ENCODE measurements at regions not wholly inside any gene's neighbourhood (a gene's known extent, or its start where the extent isn't known, plus 50 kb on each side); places are given as distances from the start of the nearest gene placed in this dataset.

DNA sequence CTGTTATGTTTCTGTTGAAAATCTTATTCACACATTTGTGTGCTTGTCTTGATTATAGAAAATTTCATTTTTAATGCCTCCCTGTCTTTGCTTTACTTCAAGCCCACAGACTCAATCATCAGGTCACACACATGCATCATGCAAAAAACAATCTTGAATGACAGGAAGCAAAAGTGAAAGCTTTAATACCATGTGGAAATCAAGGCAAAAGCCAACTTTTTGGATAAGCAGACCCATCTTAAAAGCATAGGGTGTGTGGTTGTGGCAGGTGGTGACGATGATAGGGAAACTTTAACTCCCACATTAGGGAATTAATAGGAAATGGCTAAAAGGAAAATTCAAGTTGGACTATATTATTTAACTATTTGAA is 155.9 kb upstream of the EOMES start:
- H3K4me1 ChIP-seq (ENCODE audit: control insufficient read depth, extremely low read depth, insufficient read depth, low read length): no peaks in the 10 kb centered on the region
- H3K79me2 ChIP-seq (ENCODE audit: control insufficient read depth, insufficient read depth, low read length): no peaks in the 10 kb centered on the region
- BruUV-seq (replicated peaks): no TSS peak
- H3K4me2 ChIP-seq (ENCODE audit: insufficient read depth, low read length): no peak overlapping the region
- no peak overlapping the region for H2AFZ ChIP-seq (ENCODE audit: low read depth, low read length)
- no peaks in the 10 kb centered on the region for H3K9me3 ChIP-seq (replicated peaks; ENCODE audit: control insufficient read depth, insufficient read depth, low read length)
- no peak overlapping the region for H3K9ac ChIP-seq (replicated peaks; ENCODE audit: extremely low read depth, insufficient read depth, low read length)
- dilution Hi-C loops (cut with MboI; ENCODE audit: extremely low pct_ligation_motif_present, low sequenced_read_pairs) (no loop called here), intact Hi-C loops (cut with micrococcal nuclease) (no loop called here)
- TF ChIP-seq GATA2 (IDR thresholded peaks at IDR 0.05; ENCODE audit: insufficient read depth, insufficient read length, low read depth, low read length): no peak
- TF ChIP-seq, protein P1, sequence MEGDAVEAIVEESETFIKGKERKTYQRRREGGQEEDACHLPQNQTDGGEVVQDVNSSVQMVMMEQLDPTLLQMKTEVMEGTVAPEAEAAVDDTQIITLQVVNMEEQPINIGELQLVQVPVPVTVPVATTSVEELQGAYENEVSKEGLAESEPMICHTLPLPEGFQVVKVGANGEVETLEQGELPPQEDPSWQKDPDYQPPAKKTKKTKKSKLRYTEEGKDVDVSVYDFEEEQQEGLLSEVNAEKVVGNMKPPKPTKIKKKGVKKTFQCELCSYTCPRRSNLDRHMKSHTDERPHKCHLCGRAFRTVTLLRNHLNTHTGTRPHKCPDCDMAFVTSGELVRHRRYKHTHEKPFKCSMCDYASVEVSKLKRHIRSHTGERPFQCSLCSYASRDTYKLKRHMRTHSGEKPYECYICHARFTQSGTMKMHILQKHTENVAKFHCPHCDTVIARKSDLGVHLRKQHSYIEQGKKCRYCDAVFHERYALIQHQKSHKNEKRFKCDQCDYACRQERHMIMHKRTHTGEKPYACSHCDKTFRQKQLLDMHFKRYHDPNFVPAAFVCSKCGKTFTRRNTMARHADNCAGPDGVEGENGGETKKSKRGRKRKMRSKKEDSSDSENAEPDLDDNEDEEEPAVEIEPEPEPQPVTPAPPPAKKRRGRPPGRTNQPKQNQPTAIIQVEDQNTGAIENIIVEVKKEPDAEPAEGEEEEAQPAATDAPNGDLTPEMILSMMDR (IDR thresholded peaks at IDR 0.05; ENCODE audit: extremely low read depth in 1 of 2, insufficient read depth in 1 of 2, low read depth in 1 of 2, low read length in 2 of 2): no peak
- TF ChIP-seq POLR2AphosphoS5 (IDR thresholded peaks at IDR 0.05; ENCODE audit: insufficient read depth, low read depth, low read length): no peak
- TF ChIP-seq MYC (IDR thresholded peaks at IDR 0.05; ENCODE audit: low read depth, low read length): no peak
- TF ChIP-seq FOS (IDR thresholded peaks at IDR 0.05; ENCODE audit: borderline replicate concordance, insufficient read depth, low read length): no peak
- no peak for TF ChIP-seq JUN (IDR thresholded peaks at IDR 0.05; ENCODE audit: borderline replicate concordance, insufficient read depth, insufficient read length, low read depth)
- TF ChIP-seq, protein P2, sequence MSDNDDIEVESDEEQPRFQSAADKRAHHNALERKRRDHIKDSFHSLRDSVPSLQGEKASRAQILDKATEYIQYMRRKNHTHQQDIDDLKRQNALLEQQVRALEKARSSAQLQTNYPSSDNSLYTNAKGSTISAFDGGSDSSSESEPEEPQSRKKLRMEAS (IDR thresholded peaks at IDR 0.05; ENCODE audit: insufficient read depth, insufficient read length): no peak
- TF ChIP-seq POLR2A (IDR thresholded peaks at IDR 0.05; ENCODE audit: low read depth, low read length): no peak
- no peak for TF ChIP-seq EZH2 (IDR thresholded peaks at IDR 0.05; ENCODE audit: borderline replicate concordance, low read depth, low read length, severe bottlenecking)
- H3K36me3 ChIP-seq (ENCODE audit: control insufficient read depth in 2 of 2, extremely low read depth in 1 of 2, insufficient read depth in 2 of 2, low read length in 2 of 2): no peaks in the 10 kb centered on the region
- FAIRE-seq: no peak
- ChIA-PET POLR2A (no interaction called here), CTCF (no interaction called here)
- H3K4me3 ChIP-seq (replicated peaks in 1 of 3; ENCODE audit: insufficient read depth in 1 of 3, low read depth in 1 of 3, low read length in 3 of 3): no peak overlapping the region
- no peak for DNase-seq (ENCODE audit: low read depth, low spot score)
- H3K27ac ChIP-seq (ENCODE audit: insufficient read depth, low read depth, low read length): no peak overlapping the region
- no peaks in the 10 kb centered on the region for H3K27me3 ChIP-seq (ENCODE audit: control insufficient read depth in 2 of 2, insufficient read depth in 2 of 2, low read length in 2 of 2)
- no peaks in the 10 kb centered on the region for H4K20me1 ChIP-seq (replicated peaks; ENCODE audit: control insufficient read depth, extremely low read depth, insufficient read depth, low read length)
- H3K9me1 ChIP-seq (replicated peaks; ENCODE audit: control insufficient read depth, extremely low read depth, insufficient read depth, low read length): peaks cover 2% of the 10 kb centered on the region
